ENCODE measurements at regions not wholly inside any gene's neighbourhood (a gene's known extent, or its start where the extent isn't known, plus 50 kb on each side); places are given as distances from the start of the nearest gene placed in this dataset.

GRCh38 chr13:78478183-78478582, 125.2 kb downstream of the POU4F1 start:
- TF ChIP-seq CTCF (IDR thresholded peaks at IDR 0.05; ENCODE audit: poor library complexity) = no peak
- TF ChIP-seq EZH2phosphoT487 (IDR thresholded peaks at IDR 0.05; ENCODE audit: low read depth, severe bottlenecking, unreplicated experiment) = no peak
- no peak for TF ChIP-seq EZH2 (IDR thresholded peaks at IDR 0.05; ENCODE audit: borderline replicate concordance)
- Histone ChIP-seq H3K4me3 (no peak overlapping the region), H3K9me3 (ENCODE audit: low read depth) (no peaks in the 10 kb centered on the region), H3K4me2 (no peak overlapping the region), H3K9me2 (replicated peaks; ENCODE audit: insufficient read depth) (no peaks in the 10 kb centered on the region), H3K79me2 (no peaks in the 10 kb centered on the region), H4K20me1 (ENCODE audit: insufficient read depth, poor library complexity, severe bottlenecking) (no peaks in the 10 kb centered on the region), H3K4me1 (ENCODE audit: insufficient read depth) (no peaks in the 10 kb centered on the region), H3K27me3 (no peaks in the 10 kb centered on the region), H2AFZ (no peak overlapping the region), H3K36me3 (replicated peaks; ENCODE audit: insufficient read depth, low read depth) (no peaks in the 10 kb centered on the region), H3K27ac (no peak overlapping the region)
- DNase-seq (ENCODE audit: low spot score) = no peak
- 29% methylated on average over 1 of the region's 1 CpG for WGBS (ENCODE audit: low lambda C conversion rate, missing lambda C conversion rate)

GRCh38 chr13:78476910-78477309, 126.4 kb downstream of the POU4F1 start:
- H2AFZ ChIP-seq = no peak overlapping the region
- H4K20me1 ChIP-seq (ENCODE audit: insufficient read depth, poor library complexity, severe bottlenecking) = no peaks in the 10 kb centered on the region
- TF ChIP-seq EZH2phosphoT487 (IDR thresholded peaks at IDR 0.05; ENCODE audit: low read depth, severe bottlenecking, unreplicated experiment) = no peak
- no peak for TF ChIP-seq EZH2 (IDR thresholded peaks at IDR 0.05; ENCODE audit: borderline replicate concordance)
- no peak for TF ChIP-seq CTCF (IDR thresholded peaks at IDR 0.05; ENCODE audit: poor library complexity)
- H3K4me2 ChIP-seq = no peak overlapping the region
- no peaks in the 10 kb centered on the region for H3K9me2 ChIP-seq (replicated peaks; ENCODE audit: insufficient read depth)
- 85% methylated on average over 8 of the region's 8 CpGs for WGBS (ENCODE audit: low lambda C conversion rate, missing lambda C conversion rate)
- no peaks in the 10 kb centered on the region for H3K4me1 ChIP-seq (ENCODE audit: insufficient read depth)
- no peak for DNase-seq (ENCODE audit: low spot score)
- no peak overlapping the region for H3K4me3 ChIP-seq
- no peak overlapping the region for H3K27ac ChIP-seq
- H3K9me3 ChIP-seq (ENCODE audit: low read depth) = no peaks in the 10 kb centered on the region
- H3K36me3 ChIP-seq (replicated peaks; ENCODE audit: insufficient read depth, low read depth) = no peaks in the 10 kb centered on the region
- H3K79me2 ChIP-seq = no peaks in the 10 kb centered on the region
- no peaks in the 10 kb centered on the region for H3K27me3 ChIP-seq

GRCh38 chr13:78468621-78469020, 134.7 kb downstream of the POU4F1 start:
- Histone ChIP-seq H2AFZ (no peak overlapping the region), H4K20me1 (ENCODE audit: insufficient read depth, poor library complexity, severe bottlenecking) (no peaks in the 10 kb centered on the region), H3K79me2 (no peaks in the 10 kb centered on the region), H3K9me2 (replicated peaks; ENCODE audit: insufficient read depth) (no peaks in the 10 kb centered on the region), H3K27me3 (peaks cover 3% of the 10 kb centered on the region), H3K27ac (no peak overlapping the region), H3K9me3 (ENCODE audit: low read depth) (no peaks in the 10 kb centered on the region), H3K4me2 (no peak overlapping the region), H3K4me1 (ENCODE audit: insufficient read depth) (no peaks in the 10 kb centered on the region), H3K4me3 (no peak overlapping the region), H3K36me3 (replicated peaks; ENCODE audit: insufficient read depth, low read depth) (no peaks in the 10 kb centered on the region)
- no peak for TF ChIP-seq EZH2 (IDR thresholded peaks at IDR 0.05; ENCODE audit: borderline replicate concordance)
- TF ChIP-seq CTCF (IDR thresholded peaks at IDR 0.05; ENCODE audit: poor library complexity) = no peak
- TF ChIP-seq EZH2phosphoT487 (IDR thresholded peaks at IDR 0.05; ENCODE audit: low read depth, severe bottlenecking, unreplicated experiment) = no peak
- DNase-seq (ENCODE audit: low spot score) = no peak
- 73% methylated on average over 2 of the region's 2 CpGs for WGBS (ENCODE audit: low lambda C conversion rate, missing lambda C conversion rate)

- Histone ChIP-seq H3K4me1 (ENCODE audit: insufficient read depth) (no peaks in the 10 kb centered on the region), H3K9me2 (replicated peaks; ENCODE audit: insufficient read depth) (no peaks in the 10 kb centered on the region), H2AFZ (no peak overlapping the region), H3K9me3 (ENCODE audit: low read depth) (no peaks in the 10 kb centered on the region), H3K27ac (no peak overlapping the region), H3K27me3 (no peaks in the 10 kb centered on the region), H4K20me1 (ENCODE audit: insufficient read depth, poor library complexity, severe bottlenecking) (no peaks in the 10 kb centered on the region), H3K4me2 (no peak overlapping the region), H3K36me3 (replicated peaks; ENCODE audit: insufficient read depth, low read depth) (no peaks in the 10 kb centered on the region), H3K79me2 (no peaks in the 10 kb centered on the region), H3K4me3 (no peak overlapping the region)
- no peak for DNase-seq (ENCODE audit: low spot score)
- no peak for TF ChIP-seq CTCF (IDR thresholded peaks at IDR 0.05; ENCODE audit: poor library complexity)
- no peak for TF ChIP-seq EZH2 (IDR thresholded peaks at IDR 0.05; ENCODE audit: borderline replicate concordance)
- TF ChIP-seq EZH2phosphoT487 (IDR thresholded peaks at IDR 0.05; ENCODE audit: low read depth, severe bottlenecking, unreplicated experiment) = no peak
- WGBS (ENCODE audit: low lambda C conversion rate, missing lambda C conversion rate) = 75% methylated on average over 1 of the region's 1 CpG
These were observed 138.1 kb downstream of the POU4F1 start for GRCh38 chr13:78465250-78465649.

Measured in hepatocyte (in vitro differentiated cells).